ENCODE measurements at regions not wholly inside any gene's neighbourhood (a gene's known extent, or its start where the extent isn't known, plus 50 kb on each side); places are given as distances from the start of the nearest gene placed in this dataset.

DNA sequence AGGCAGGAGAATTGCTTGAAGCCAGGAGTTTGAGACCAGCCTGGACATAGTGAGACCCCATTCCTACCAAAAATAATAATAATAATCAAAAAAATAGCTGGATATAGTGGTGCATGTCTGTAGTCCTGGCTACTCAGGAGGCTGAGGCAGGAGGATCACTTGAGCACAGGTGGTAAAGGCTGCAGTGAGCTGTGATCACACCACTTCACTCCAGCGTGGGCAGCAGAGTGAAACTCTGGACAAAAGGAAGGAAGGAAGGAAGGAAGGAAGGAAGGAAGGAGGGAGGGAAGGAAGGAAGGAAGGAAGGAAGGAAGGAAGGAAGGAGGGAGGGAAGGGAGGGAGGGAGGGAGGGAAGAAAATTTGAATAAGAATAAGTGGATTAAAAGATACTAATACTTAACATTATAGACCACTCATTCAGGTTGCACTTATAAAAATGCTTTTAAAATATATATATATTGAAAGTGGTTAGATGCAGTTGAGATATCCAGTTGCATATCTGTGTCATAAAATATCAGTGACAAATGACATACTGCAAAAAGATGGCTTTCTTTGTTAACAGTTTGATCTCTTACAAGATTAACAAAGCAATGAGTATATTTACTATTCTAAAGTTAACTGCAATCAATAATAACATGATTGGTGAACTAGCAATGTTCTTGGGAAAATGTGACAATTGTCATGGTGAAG lies 702.4 kb downstream of the CPS1 start:
- no peak for TF ChIP-seq POU2F2 (IDR thresholded peaks at IDR 0.05; ENCODE audit: low read depth, low read length)
- TF ChIP-seq TAF1 (IDR thresholded peaks at IDR 0.05; ENCODE audit: low read depth, low read length): no peak
- no peak for TF ChIP-seq PAX5 (IDR thresholded peaks at IDR 0.05; ENCODE audit: insufficient read depth, low read length, severe bottlenecking)
- no peak for TF ChIP-seq POLR2A (IDR thresholded peaks at IDR 0.05; ENCODE audit: low read depth, low read length)
- TF ChIP-seq SPI1 (IDR thresholded peaks at IDR 0.05; ENCODE audit: low read depth, low read length): no peak
- no peak for TF ChIP-seq POLR2AphosphoS5 (IDR thresholded peaks at IDR 0.05; ENCODE audit: low read depth, low read length)
- no peak for FAIRE-seq

DNA sequence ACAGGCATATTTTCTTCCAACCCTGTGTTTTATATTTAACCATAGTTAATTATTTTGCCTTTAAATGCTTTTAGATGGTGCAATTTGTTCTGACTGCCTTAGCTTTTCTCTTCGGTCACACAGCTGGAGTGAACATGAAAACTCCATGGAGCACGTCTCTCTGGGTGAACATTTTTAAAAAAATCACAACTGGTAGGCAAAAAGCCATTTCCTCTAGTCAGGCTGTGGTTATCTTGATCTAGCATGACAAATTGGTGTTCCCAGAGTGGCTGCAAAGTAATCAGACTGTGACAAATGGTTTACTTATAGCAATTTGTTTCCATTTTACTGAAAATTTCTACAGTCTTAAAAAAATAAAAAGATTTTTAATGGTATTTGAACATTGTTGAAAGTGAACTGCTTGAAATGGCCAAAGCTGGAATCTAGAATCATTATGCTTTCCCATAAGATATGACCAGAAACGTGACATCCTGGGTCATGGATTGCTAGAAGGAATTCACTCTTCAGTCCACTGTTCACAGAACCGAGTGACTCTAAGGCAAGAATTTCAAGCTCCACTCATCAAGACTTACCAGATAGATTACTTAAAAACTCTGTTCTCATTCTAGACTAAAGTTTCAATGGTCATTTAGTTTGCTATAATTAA lies 703.6 kb downstream of the CPS1 start:
- FAIRE-seq (no peak), DNase-seq (ENCODE audit: insufficient read length, low spot score) (no peak)
- TF ChIP-seq SPI1 (IDR thresholded peaks at IDR 0.05; ENCODE audit: low read depth, low read length): no peak
- no peak for TF ChIP-seq PAX5 (IDR thresholded peaks at IDR 0.05; ENCODE audit: insufficient read depth, low read length, severe bottlenecking)
- TF ChIP-seq TAF1 (IDR thresholded peaks at IDR 0.05; ENCODE audit: low read depth, low read length): no peak
- TF ChIP-seq POLR2A (IDR thresholded peaks at IDR 0.05; ENCODE audit: low read depth, low read length): no peak
- TF ChIP-seq POLR2AphosphoS5 (IDR thresholded peaks at IDR 0.05; ENCODE audit: low read depth, low read length): no peak
- no peak for TF ChIP-seq POU2F2 (IDR thresholded peaks at IDR 0.05; ENCODE audit: low read depth, low read length)

More for the DNA sequence above, 702.4 kb downstream of the CPS1 start:
- no peak for DNase-seq (ENCODE audit: insufficient read length, low spot score)

DNA sequence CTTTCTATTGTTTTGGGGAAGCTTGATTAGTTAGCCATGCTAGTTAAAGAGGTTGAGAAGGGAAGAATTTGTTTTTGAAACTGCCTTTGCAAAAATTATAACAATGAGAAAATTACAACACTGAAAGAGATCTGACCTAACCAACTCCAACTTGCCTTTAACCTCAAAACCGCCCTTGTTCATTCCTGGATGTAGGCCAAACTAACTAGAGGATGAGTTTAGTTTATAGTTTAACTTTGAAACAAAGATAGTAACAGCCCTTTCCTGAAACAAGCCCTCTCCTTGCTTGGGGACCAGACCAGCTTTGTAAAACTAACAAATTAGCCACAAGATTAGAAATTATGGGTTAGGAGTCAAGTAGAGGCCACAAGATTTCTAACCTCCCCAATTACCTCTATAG lies 713.9 kb downstream of the CPS1 start:
- no peak for FAIRE-seq
- TF ChIP-seq POLR2A (IDR thresholded peaks at IDR 0.05; ENCODE audit: low read depth, low read length): no peak
- TF ChIP-seq SPI1 (IDR thresholded peaks at IDR 0.05; ENCODE audit: low read depth, low read length): no peak
- no peak for TF ChIP-seq POLR2AphosphoS5 (IDR thresholded peaks at IDR 0.05; ENCODE audit: low read depth, low read length)
- TF ChIP-seq POU2F2 (IDR thresholded peaks at IDR 0.05; ENCODE audit: low read depth, low read length): no peak
- no peak for TF ChIP-seq PAX5 (IDR thresholded peaks at IDR 0.05; ENCODE audit: insufficient read depth, low read length, severe bottlenecking)
- TF ChIP-seq TAF1 (IDR thresholded peaks at IDR 0.05; ENCODE audit: low read depth, low read length): no peak

DNA sequence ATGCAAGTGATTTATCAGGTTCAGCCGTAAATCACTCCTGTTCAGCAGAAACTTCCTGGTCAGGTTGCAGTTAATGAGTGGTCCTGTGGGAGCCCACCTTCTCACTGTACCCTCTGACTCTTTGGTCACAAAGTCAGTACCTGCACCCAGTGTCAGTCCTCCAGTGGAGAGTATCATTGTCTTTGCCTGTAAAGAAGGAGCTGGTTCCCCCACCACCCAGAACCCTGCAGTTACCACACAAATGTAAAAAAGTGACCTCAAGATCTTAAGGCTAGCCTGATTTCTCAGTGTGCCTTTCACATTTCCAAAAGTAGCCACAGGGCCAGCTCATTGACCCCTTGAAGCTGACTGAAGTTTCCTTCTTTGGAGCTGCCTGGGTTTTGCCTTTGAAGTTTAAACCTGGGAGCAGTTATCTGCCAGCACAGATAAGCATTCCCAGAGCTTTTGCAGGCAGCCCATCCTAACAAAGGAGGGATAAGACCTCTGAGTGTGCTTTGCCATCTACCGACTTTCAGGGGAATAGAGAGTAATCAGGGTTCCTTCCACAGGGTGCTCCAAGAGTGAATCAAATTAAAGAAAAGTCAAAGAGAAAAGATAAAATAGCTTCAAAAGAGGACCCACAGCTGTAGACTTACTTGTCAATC lies 725.2 kb downstream of the CPS1 start:
- FAIRE-seq (no peak), DNase-seq (ENCODE audit: insufficient read length, low spot score) (no peak)
- TF ChIP-seq POLR2AphosphoS5 (IDR thresholded peaks at IDR 0.05; ENCODE audit: low read depth, low read length): no peak
- TF ChIP-seq POLR2A (IDR thresholded peaks at IDR 0.05; ENCODE audit: low read depth, low read length): no peak
- TF ChIP-seq PAX5 (IDR thresholded peaks at IDR 0.05; ENCODE audit: insufficient read depth, low read length, severe bottlenecking): no peak
- TF ChIP-seq TAF1 (IDR thresholded peaks at IDR 0.05; ENCODE audit: low read depth, low read length): no peak

More for the DNA sequence above, 713.9 kb downstream of the CPS1 start:
- no peak for DNase-seq (ENCODE audit: insufficient read length, low spot score)

DNA sequence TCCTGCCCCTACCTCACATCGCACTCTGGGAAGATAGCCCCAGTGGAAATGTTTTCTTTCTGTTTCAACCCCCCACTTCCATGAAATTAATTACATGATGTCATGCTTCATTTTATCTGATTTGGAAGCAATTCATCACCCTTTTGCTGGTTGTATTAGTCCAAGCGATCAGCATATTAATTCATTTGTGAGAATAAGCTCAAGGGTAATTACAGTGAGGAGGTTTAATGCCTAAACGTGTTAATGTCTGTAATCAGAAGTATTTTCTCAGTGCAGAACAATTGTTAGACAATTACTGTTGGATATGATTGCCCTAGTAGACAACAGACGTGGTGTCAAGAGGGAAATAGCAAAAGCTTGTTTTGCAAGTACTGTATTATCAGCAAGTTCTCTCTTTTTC lies 746.3 kb downstream of the CPS1 start:
- DNase-seq (ENCODE audit: insufficient read length, low spot score): no peak
- no peak for TF ChIP-seq SPI1 (IDR thresholded peaks at IDR 0.05; ENCODE audit: low read depth, low read length)
- no peak for TF ChIP-seq PAX5 (IDR thresholded peaks at IDR 0.05; ENCODE audit: insufficient read depth, low read length, severe bottlenecking)
- no peak for TF ChIP-seq POU2F2 (IDR thresholded peaks at IDR 0.05; ENCODE audit: low read depth, low read length)
- no peak for TF ChIP-seq POLR2A (IDR thresholded peaks at IDR 0.05; ENCODE audit: low read depth, low read length)
- no peak for TF ChIP-seq TAF1 (IDR thresholded peaks at IDR 0.05; ENCODE audit: low read depth, low read length)
- TF ChIP-seq POLR2AphosphoS5 (IDR thresholded peaks at IDR 0.05; ENCODE audit: low read depth, low read length): no peak
- no peak for FAIRE-seq

DNA sequence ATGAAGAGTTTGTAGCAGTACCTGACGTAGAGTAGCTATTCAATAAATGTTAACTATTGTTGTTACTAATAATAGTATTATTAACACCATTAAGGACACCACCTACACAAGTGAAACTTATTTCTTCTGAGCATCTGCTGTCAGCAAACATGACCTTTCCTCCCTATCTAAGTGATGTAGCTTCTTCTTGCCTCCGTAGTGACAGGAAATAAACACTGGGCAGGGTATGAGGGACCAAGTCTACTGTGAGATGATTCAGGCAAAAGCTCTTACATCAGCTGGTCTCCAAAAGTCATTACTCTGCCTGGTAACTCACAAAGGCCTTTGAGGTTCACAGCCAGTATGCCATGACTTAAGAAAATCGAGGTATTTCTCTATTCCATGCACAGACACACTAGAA lies 750.5 kb downstream of the CPS1 start:
- FAIRE-seq: no peak
- TF ChIP-seq POLR2A (IDR thresholded peaks at IDR 0.05; ENCODE audit: low read depth, low read length) (no peak), SPI1 (IDR thresholded peaks at IDR 0.05; ENCODE audit: low read depth, low read length) (no peak), POU2F2 (IDR thresholded peaks at IDR 0.05; ENCODE audit: low read depth, low read length) (no peak), TAF1 (IDR thresholded peaks at IDR 0.05; ENCODE audit: low read depth, low read length) (no peak), PAX5 (IDR thresholded peaks at IDR 0.05; ENCODE audit: insufficient read depth, low read length, severe bottlenecking) (no peak), POLR2AphosphoS5 (IDR thresholded peaks at IDR 0.05; ENCODE audit: low read depth, low read length) (no peak)
- DNase-seq (ENCODE audit: insufficient read length, low spot score): no peak
